ENCODE measurements at regions not wholly inside any gene's neighbourhood (a gene's known extent, or its start where the extent isn't known, plus 50 kb on each side); places are given as distances from the start of the nearest gene placed in this dataset.

DNA sequence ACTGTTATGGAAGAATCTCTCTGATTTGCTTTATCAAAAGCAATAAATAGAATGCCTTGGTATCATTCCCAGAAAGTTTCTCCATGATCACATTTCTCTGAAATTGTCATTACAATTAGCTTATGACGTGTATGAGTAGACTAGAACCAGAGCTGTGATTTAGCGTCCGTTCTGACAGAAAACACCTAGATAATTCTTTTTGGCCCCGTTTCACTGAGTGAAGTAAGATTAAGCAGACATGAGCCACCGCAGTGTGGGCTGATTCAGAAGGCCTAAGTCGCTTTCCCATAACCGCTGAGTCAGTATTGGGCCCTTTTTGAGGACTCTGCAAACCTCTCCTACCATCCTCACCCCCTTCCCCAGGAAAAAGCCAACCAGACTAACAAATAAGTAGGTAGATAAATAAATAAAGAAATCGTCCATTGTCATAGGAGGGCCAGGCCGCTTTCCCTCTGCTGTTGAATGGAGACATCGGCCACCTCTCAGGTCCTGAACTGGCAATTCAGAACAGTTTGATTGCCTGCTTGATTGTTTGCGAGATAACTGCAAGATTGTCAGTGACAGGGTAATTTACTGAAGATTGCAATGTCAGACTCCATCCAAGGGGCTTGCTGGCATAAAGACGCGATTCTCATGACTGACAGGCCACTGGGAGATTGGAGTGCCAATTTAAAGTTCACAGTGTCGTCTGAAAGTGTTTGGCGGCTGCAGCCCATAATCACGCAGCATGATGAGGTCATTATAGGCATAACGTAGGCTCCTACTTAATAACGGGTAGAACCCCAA, 105.0 kb upstream of the WWC1 start:
- TF ChIP-seq EZH2phosphoT487 (IDR thresholded peaks at IDR 0.05; ENCODE audit: borderline replicate concordance, low read depth, low read length) (no peak), CTCF (conservative IDR thresholded peaks at IDR 0.05; ENCODE audit: low read length) (no peak)
